GM18499 (cell line): ENCODE measurements at regions not wholly inside any gene's neighbourhood (a gene's known extent, or its start where the extent isn't known, plus 50 kb on each side); places are given as distances from the start of the nearest gene placed in this dataset.
"Not testable (repeated sequence)": the region's sequence is repeated elsewhere in the genome, so short reads cannot be mapped to it uniquely, and the experiment has no call there.

Experiments
- ATAC-seq: cut with Tn5 transposase; IDR thresholded peaks from one replicate; pipeline ENCODE4 v1.9.1; 2021; ENCODE audit warnings: moderate number of reproducible peaks; ENCODE audit not compliant: insufficient read depth, unreplicated experiment

DNA sequence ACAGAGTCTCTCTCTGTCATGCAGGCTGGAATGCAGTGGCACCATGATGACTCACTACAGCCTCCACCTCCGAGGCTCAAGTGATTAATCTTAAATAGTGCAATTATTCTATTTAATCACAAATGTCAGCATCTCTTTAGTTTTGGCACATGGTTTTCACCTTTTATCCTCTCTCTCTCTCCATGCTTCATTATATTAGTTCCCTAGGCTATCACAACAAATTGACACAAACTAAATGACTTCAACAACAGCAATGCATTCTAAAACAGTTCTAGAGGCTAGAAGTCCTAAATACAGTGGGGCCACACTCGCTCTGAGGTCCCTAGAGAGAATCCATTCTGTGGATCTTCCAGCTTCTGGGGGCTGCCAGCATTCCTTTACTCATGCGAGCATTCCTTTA is 178.2 kb upstream of the ZNG1F start:
- ATAC-seq: not testable (repeated sequence)

DNA sequence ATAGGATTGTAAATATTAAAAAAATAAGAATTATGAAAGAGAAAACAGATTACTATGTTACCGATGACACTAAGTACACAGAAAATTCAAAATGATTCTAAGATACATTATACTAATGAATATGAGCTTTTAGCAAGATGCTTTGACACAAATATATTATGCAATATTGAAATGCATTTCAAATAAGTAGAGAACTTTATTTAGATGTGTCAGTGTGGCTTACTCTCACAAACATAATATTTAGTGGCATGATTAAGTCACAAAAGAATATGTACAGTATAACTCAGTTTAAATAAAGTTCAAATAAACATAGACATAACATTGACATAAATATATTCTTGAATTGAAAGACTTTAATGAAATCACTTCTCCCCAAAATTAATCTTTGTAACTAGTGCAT is 172.7 kb upstream of the ZNG1F start:
- not testable (repeated sequence) for ATAC-seq

DNA sequence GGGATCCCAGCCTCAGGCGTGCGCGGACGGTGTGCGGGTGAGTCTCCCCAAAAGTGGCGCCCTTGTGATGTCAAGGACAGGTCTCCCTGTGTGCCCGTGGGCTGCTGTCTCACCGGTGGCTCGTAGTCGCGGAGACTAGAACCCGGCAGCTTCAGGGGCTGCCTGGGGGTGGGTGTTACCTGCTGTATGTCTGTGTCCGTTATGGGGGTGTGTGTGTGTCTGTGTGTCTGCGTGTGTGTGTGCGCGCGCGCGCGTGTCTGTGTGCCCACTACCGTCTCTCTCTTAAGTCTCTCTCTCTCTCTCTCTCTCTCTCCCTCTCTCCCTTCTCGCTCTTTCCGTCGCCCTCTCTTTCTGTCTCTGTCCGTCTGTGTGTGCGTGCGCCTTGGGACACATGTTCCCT is 170.0 kb upstream of the ZNG1F start:
- ATAC-seq: not testable (repeated sequence)

DNA sequence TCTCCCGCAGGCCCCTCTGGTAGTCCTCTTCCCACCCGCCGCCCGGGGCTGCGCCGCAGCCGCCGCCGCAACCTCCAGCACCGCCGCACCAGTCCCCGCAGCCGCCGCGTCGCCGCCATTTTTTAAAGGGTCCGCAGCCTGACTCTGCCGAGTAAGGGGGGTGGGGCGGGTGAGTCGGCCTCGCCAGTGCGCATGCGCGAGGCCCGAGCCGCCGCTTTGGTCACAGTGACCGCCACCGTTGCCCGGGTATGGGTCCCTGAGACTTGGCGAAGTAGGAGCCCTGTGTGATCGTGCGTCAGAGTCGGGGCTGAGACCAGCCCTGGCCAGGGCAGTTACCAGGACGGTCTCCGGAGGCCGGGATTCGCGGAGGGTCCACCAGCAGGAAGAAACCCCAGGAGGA is 169.6 kb upstream of the ZNG1F start:
- not testable (repeated sequence) for ATAC-seq

DNA sequence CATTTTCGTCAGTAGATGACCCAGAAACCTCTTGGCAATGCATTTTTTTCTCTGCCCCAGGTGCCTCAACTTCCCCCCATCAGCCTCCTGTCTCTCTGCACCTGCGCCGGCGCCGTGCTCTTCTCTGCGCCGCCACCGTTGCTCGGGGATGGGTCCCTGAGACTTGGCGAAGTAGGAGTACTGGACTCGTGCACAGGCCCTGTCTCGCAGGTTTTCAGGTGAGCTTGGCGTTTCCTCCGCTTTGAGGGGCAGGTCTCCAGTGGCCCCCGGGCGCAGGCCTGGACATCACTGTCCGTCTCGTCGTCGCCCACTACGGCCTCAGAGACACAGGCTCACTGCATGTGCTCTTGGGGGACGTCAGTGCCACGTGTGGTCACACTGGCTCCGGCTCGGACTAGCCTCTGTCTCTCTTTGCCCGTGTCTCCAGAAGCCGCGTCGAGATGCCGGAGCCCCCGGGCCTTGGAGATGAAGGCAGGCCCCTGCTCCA is 168.8 kb upstream of the ZNG1F start:
- not testable (repeated sequence) for ATAC-seq

DNA sequence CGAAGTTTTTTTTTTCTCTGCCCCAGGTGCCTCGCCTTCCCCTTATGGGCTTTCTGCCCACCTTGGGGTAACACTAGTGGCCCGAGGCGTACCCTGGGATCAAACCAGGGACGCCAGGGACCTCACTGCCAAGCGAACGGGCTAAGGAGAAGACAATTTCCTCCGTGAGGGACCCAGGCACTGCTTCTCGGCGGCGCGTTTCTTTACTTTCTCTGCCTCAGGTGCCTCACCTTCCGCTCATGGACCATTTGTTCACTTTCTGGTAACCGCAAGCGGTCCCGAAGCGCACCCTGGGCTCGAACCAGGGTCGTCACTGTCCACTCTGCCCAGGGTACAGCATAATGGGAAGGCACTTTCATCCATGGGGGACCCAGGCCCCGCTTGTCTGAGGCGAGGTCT is 168.2 kb upstream of the ZNG1F start:
- ATAC-seq: not testable (repeated sequence)

DNA sequence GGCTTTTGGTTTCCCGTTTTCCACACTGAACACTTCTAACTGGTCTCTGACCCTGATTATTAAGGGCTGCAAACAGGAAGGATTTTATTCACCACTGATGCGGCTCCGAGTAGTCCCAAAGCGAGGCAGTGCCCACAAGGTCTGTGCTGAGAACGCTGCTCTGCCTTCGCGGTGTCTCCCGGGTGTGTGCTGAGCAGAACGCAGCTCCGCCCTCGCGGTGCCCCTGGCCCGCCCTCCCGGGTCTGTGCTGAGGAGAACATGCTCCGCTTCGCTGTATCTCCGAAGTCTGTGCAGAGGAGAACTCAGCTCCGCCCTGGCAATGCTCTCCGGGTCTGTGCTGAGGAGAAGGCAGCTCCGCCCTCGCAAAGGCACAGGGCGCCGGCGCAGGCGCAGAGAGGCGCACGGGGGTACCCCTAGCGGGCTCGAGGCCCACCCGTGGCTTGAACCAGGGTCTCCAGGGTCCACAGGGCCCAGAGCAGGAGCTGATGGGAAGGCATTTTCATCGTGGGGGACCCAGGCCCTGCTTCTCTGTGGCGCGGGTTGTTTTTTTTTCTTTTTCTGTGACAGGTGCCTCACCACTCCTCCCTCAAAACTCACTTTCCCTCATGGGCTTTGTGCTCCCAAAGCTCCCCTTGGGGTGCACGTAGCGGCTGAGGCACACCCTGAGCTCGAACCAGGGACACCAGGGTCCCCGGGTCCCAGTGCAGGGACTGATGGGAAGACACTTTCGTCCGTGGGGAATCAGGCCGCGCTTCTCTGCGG is 167.7 kb upstream of the ZNG1F start:
- ATAC-seq: peak; percentile 60

DNA sequence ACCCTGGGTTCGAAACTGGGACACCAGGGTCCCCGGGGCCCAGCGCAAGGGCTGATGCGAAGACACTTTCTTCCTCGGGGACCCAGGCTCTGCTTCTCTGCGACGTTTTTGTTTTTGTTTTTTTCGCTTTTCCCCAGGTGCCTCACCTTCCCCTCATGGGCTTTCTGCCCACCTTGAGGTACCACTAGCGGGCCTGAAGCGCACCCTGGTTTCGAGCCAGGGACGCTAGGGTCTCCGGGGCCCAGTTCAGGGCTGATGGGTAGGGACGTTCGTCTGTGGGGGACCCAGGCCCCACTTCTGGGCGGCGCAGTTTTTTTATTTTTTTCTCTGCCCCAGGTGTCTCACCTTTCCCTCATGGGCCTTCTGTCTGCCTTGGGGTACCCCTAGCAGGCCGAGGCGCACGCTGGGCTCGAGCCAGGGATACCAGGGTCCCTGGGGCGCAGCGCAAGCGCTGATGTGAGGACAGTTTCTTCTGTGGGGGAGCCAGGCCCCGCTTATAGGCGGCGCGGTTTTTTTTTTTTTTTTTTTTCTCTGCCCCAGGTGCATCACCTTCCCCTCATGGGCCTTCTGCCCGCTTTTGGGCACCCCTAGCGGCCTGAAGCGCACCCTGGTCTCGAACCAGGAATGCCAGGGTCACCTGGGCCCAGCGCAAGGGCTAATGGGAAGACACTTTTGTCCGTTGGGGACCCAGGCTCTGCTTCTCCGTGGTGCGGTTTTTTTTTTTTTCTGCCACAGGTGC is 166.8 kb upstream of the ZNG1F start:
- not testable (repeated sequence) for ATAC-seq

DNA sequence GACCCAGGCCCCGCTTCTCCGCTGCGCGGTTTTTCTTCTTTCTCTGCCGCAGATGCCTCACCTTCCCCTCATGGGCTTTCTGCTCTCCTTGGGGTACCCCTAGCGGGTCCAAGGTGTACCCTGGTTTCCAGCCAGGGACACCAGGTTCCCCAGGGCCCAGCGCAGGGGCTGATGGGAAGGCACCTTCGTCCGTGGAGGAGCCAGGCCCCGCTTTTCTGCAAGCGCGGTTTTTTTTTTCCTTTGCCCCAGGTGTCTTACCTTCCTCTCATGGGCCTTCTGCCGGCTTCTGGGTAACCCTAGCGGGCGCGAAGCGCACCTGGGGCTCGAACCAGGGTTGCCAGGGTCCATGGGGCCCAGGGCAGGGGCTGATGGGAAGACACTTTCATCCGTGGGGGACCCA is 165.9 kb upstream of the ZNG1F start:
- ATAC-seq: not testable (repeated sequence)

DNA sequence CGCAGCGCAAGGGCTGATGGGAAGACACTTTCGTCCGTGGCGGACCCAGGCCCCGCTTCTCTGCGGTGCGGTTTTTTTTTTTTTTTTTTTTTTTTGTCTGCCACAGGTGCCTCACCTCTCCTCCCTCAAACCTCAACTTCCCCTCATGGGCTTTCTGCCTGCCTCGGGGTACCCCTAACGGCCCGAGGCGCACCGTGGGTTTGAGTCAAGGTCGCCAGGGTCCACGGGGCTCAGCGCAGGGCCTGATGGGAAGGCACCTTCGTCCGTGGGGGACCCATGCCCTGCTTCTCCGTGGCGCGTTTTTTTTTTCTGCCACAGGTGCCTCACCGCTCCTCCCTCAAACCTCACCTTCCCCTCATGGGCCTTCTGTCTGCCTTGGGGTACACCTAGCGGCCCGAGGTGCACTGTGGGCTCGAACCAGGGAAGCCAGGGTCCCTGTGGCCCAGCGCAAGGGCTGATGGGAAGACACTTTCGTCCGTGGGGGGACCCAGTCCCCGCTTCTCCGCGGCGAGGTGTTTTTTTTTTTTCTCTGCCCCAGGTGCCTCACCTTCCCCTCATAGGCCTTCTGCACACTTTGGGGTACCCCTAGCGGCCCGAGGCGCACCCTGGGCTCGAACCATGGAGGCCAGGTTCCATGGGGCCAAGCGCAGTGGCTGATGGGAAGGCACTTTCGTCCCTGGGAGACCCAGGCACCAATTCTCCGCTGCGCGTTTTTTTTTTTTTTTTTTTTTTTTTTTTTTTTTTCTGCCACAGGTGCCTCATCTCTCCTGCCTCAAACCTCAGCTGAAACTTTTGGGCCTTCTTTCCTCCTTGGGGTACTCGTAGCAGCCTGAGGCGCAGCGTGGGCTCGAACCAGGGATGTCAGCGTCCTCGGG is 165.2 kb upstream of the ZNG1F start:
- ATAC-seq: not testable (repeated sequence)

DNA sequence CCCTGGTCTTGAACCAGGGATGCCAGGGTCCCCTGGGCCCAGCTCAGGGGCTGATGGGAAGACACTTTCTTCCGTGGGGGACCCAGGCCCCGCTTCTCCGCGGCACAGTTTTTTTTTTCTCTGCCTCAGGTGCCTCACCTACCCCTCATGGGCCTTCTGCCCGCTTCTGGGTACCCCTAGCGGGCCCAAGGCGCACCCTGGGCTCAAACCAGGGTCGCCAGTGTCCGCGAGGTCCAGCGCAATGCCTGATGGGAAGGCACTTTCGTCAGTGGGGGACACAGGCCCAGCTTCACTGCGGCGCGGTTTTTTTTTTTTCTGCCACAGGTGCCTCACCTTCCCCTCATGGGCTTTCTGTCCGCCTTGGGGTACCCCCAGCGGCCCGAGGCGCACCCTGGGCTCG is 163.9 kb upstream of the ZNG1F start:
- ATAC-seq: not testable (repeated sequence)

DNA sequence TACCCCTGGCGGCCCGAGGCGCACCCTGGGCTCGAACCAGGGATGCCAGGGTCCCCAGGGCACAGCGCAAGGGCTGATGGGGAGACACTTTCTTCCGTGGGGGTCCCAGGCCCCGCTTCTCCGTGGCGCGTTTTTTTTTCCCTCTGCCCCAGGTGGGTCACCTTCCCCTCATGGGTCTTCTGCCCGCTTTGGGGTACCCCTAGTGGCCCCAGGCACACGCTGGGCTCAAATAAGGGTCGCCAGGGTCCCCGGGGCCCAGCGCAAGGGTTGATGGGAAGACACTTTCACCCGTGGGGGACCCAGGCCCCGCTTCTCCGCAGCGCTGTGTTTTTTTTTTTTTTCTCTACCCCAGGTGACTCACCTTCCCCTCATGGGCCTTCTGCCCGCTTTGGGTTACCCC is 163.3 kb upstream of the ZNG1F start:
- not testable (repeated sequence) for ATAC-seq

DNA sequence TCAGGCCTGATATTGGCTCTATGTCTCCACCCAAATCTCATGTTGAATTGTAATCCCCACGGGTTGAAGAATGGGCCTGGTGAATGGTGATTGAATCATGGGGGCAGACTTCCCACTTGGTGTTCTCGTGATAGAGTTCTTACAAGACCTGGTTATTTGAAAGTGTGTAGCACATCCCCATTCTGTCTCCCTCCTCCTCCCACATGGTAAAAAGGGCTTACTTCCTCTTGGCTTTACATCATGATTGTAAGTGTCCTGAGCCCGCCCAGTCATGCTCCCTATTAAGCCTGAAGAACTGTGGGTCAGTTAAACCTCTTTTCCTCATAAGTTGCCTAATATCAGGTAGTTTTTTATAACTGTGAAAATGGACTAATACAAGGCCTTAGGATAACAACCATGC is 158.8 kb upstream of the ZNG1F start:
- ATAC-seq: not testable (repeated sequence)

DNA sequence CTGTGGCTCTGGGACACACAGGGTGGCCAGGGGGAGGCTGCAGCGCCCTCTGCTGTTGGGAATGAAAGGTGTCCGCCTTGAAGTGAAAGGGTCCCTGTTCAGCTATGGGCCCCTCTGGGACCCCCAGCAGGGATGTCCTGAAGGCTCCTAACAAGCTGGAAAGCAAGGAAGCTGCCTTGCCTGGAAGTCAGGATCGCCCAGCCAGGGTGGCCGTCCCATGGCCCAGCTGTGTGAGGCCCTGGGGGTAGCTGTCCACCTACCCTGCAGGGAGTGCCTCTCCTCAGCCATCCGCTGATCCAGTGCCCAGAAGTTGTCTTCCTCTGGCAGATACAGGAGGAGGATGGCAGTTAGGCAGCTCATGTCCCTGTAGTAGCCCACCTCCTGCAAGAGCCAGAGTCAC is 143.4 kb upstream of the ZNG1F start:
- ATAC-seq: not testable (repeated sequence)

DNA sequence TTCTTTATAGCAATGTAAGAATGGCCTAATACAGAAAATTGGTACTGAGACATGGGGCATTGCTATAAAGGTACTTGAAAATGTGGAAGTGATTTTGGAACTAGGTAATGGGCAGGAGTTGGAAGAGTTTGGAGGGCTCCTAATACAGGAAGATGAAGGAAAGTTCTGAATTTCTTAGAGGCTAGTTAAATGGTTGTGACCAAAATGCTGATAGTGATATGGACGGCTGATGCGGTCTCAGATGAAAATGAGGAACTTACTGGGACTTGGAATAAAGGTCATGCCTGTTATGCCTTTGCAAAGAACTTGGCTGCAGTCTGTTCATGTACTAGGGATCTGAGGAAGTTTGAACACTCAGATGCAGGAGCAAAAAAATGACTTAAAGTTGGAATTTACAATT is 132.2 kb upstream of the ZNG1F start:
- not testable (repeated sequence) for ATAC-seq

DNA sequence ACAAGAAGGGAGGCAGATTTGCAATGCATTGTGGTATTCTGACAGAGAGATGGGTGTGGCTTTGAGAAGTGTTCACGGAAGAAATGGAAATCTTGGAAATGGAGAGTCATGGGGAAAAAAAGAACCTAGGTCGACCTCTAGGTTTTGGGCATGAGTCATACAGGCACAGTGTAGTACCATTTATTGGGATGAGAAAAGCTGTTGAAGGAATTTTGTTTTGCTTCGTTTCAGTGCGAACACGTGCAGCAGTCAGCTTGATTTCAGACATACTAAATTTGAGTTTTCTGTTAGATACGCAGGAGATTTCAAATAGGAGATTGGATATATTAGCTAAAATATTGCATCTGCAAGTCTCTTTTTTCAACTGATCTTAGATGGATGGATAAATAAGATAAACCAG is 119.8 kb upstream of the ZNG1F start:
- not testable (repeated sequence) for ATAC-seq

DNA sequence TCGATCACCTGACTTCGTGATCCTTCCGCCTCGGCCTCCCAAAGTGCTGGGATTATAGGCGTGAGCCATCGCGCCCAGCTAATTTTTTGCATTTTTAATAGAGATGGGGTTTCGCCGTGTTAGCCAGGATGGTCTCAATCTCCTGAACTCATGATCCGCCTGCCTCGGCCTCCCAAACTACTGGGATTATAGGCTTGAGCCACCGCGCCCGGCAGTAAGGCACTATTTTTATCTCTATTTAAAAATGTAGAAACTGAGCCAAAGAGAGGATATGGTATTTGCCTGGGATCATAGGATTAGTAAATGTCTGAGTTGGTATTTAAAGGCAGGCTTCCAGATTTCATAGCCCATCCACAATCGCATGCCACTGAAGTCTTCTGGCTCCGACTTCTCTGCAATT is 96.6 kb upstream of the ZNG1F start:
- not testable (repeated sequence) for ATAC-seq

DNA sequence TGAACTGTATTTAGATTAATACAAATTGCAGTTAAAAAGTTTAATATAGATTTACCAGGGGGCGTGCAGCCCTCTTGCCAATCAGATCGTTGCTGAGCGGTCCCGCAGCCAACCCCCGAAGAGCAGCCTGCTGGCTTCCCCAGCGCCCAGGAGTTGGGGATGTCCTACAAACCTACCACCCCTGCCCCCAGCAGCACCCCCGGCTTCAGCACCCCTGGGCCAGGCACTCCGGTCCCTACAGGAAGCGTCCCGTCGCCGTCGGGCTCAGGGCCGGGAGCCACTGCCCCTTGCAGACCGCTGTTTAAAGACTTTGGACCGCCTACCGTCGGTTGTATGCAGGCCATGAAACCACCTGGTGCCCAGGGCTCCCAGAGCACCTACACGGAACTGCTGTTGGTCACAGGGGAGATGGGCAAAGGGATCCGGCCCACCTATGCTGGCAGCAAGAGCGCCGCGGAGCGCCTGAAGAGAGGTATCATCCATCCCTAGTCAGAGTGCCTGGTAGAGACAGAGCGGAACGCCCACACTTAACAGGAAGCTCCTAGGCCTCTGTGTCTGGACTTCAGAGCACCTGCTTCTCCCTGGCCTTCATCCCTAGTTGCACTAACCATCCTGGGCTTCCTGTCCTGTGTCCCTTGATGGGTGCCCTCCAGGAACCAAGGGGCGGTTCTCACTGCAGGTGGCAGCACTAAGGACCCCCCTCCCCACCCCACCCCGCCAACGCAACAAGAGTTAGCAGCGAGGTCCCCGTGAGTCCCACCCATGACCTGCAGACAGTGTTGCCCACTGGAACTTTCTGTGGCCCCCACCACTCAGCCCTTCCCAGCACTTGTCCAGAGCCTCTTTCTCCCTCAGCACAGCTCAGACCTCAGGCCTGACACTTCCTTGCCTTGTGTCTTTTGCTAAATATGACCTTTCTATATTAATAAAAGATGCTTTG is 91.5 kb upstream of the ZNG1F start:
- not testable (repeated sequence) for ATAC-seq

DNA sequence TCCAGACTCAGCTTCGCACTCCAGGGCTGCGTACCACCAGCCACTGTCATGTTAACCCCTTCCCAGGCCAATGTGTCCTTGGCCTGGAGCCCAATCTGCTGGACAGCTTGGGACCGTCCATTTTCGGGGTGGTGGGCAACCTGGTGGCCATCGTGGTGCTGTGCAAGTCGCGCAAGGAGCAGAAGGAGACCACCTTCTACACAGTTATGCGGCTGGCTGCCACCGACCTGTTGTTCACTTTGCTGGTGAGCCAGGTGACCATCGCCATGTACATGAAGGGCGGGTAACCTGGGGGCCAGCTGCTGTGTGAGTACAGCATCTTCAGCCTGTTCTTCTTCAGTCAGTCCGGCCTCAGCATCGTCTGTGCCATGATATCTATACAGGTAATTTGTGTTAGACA is 90.3 kb upstream of the ZNG1F start:
- ATAC-seq: not testable (repeated sequence)
